HuH-7.5 (cell line): ENCODE measurements at regions not wholly inside any gene's neighbourhood (a gene's known extent, or its start where the extent isn't known, plus 50 kb on each side); places are given as distances from the start of the nearest gene placed in this dataset.

ENCODE experiments used
- DNase-seq: peaks from one replicate; pipeline ENCODE4 v3.0.0; 2011; ENCODE audit warnings: low spot score

GRCh38 chr2:196361606-196362326 is 190.4 kb upstream of the STK17B start:
- DNase-seq: no peak

GRCh38 chr2:196362973-196363549 is 191.7 kb upstream of the STK17B start:
- DNase-seq: no peak

- DNase-seq: no peak
Observed at GRCh38 chr2:196365145-196365544, 193.8 kb upstream of the STK17B start.

GRCh38 chr2:196365923-196366322 is 194.5 kb upstream of the STK17B start:
- DNase-seq: no peak

- DNase-seq: no peak
Observed at GRCh38 chr2:196367633-196368032, 196.3 kb upstream of the STK17B start.

- no peak for DNase-seq
Observed at GRCh38 chr2:196368546-196369225, 197.3 kb upstream of the STK17B start.

GRCh38 chr2:196369967-196370366 is 198.6 kb upstream of the STK17B start:
- no peak for DNase-seq

GRCh38 chr2:196370381-196370780 is 199.0 kb upstream of the STK17B start:
- no peak for DNase-seq

GRCh38 chr2:196372276-196372809 is 201.0 kb upstream of the STK17B start:
- no peak for DNase-seq

GRCh38 chr2:196372811-196373664 is 201.7 kb upstream of the STK17B start:
- DNase-seq: no peak

GRCh38 chr2:196376984-196377877 is 205.9 kb upstream of the STK17B start:
- DNase-seq: no peak

- no peak for DNase-seq
Observed at GRCh38 chr2:196379600-196379999, 208.2 kb upstream of the STK17B start.

- DNase-seq: no peak
Observed at GRCh38 chr2:196380098-196380497, 208.7 kb upstream of the STK17B start.

GRCh38 chr2:196380575-196380974 is 209.2 kb upstream of the STK17B start:
- no peak for DNase-seq

- DNase-seq: no peak
Observed at GRCh38 chr2:196381464-196381863, 210.1 kb upstream of the STK17B start.

GRCh38 chr2:196383799-196384198 is 212.4 kb upstream of the STK17B start:
- DNase-seq: no peak

- DNase-seq: no peak
Observed at GRCh38 chr2:196384729-196385128, 213.4 kb upstream of the STK17B start.

- no peak for DNase-seq
Observed at GRCh38 chr2:196389670-196390069, 218.3 kb upstream of the STK17B start.

- DNase-seq: no peak
Observed at GRCh38 chr2:196390243-196391148, 219.1 kb upstream of the STK17B start.

GRCh38 chr2:196391149-196391479 is 219.7 kb upstream of the STK17B start:
- no peak for DNase-seq
